ENCODE measurements at regions not wholly inside any gene's neighbourhood (a gene's known extent, or its start where the extent isn't known, plus 50 kb on each side); places are given as distances from the start of the nearest gene placed in this dataset.
A peak's percentile ranks its signal among the peaks of the same experiment; 100 is the strongest.
"Not testable (repeated sequence)": the region's sequence is repeated elsewhere in the genome, so short reads cannot be mapped to it uniquely, and the experiment has no call there.

DNA sequence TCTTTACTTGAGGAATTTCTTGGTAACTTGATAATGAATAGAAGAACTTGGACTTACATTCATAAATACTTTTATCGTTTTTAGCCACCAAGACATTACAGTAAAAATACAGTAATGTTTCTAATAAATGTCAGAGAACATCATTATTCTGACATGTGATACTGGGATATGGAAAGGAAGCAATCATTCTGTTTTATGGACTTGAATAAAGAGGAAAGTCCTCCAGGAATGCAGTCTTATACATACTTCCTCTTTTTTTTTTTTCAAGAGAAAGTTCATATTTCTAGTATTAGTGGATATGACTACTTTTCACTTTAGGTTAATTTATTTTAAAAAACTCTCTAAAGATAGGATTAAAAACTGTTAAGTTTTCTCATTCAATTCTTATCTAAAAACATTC, 220.0 kb upstream of the SEMA3C start:
- DNase-seq (ENCODE audit: low read depth) = no peak

DNA sequence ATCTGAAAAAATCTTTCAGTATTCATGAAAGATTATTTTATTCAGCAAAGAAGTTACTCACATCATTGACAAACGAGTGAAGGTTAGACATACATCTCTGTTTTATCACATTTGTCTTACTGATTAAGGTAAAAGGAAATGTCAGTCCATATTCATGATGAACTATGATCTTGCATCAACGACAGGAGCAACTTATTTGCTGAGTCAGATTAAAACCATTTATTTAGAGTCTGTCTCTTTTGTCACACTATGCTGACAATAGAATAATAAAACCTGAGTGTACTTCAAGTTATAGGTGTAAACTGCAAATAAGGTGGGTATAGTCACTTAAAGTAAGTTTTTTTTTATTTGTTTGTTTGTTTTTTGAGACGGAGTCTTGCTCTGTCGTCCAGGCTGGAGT, 216.5 kb upstream of the SEMA3C start:
- no peak for DNase-seq (ENCODE audit: low read depth)

DNA sequence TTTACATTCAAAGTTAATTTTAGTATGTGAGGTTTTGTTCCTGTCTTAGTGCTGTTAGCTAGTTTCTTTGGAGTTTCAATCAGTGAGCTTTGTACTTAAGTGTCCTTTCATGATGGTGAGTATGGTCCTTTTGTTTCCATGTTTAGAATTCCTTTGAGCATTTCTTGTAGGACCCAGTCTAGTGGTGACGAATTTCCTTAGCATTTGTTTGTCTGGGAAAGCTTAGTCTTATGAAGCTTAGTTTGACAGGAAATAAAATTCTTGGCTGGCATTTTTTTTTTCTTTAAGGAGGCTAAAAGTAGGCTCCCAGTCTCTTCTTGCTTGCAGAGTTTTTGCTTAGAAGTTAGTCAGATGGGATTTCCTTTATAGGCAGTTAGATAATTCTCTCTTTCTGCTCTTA, 209.2 kb upstream of the SEMA3C start:
- DNase-seq (ENCODE audit: low read depth) = no peak

DNA sequence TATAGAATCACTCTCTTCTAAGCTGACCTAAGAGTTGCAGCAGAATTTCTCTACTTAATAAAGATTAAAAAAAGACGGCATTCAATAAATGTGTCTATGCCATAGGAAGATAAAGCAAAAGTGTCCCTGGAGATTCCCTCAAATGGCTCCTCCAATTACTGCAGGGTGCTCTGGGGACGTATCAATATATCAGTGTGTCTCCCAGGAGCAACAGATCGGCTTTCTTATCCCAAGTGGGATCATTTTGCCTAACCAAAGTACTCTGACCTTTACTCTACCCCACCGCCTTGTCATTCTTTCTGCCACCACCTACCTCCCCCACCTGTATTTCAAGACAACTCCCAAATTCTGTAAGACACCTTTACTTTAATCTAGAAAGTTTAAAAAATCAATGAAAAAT, 202.0 kb upstream of the SEMA3C start:
- no peak for DNase-seq (ENCODE audit: low read depth)

DNA sequence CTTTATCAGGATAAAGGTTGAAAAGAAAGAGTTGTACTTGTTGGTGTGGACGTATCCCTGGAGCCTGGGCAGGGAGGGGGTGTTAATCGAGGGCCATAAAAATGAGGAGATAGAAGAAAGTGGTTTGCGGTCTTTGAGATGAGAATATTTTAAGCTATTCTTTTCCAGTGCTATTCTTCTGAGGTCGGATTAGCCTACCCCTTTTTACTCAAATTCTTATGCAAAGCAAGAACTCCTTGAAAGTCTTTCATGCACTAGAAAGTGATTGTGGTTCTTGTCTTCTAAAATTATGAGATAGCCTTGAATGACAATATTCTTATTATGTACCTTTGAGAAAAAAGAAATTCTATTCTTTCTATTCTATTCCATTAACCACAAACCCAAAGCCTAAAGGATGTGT, 201.3 kb upstream of the SEMA3C start:
- DNase-seq (ENCODE audit: low read depth) = no peak

DNA sequence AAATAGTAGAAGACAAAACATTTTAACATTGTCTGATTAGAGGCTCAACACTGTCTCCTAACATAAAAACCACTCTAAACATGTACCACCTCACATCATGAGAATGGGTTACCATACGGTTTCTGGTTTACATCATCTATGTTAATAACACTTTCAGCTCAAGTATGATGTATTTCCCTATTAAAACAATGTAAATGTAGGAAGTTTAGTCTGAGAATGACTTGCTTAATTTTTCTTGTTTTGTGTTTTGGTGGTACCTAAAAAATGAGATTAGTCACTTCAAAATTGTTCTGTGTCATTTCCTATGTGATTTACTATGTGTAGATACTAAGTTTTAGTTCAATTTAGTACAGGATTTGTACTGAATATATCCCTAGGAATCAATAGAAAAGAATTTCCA, 195.8 kb upstream of the SEMA3C start:
- no peak for DNase-seq (ENCODE audit: low read depth)

DNA sequence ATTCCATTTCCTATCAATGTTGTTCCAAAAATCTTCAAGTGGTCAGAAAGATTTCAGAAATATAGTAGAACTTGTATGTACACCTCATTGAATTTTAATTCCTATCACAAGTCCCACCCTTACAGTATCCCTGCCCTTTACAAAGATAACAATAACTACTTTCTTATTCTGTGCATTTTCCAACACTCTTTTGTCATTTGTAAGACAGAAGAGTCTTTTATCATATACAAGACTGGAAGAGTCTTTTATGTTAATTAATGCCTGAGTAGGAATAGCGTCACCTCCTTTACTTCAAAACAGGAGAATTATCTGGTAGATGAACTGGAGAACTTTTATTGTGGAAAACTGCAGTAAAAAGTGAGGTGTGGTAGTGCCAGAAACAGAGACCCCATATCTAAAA, 193.9 kb upstream of the SEMA3C start:
- DNase-seq (ENCODE audit: low read depth) = no peak

DNA sequence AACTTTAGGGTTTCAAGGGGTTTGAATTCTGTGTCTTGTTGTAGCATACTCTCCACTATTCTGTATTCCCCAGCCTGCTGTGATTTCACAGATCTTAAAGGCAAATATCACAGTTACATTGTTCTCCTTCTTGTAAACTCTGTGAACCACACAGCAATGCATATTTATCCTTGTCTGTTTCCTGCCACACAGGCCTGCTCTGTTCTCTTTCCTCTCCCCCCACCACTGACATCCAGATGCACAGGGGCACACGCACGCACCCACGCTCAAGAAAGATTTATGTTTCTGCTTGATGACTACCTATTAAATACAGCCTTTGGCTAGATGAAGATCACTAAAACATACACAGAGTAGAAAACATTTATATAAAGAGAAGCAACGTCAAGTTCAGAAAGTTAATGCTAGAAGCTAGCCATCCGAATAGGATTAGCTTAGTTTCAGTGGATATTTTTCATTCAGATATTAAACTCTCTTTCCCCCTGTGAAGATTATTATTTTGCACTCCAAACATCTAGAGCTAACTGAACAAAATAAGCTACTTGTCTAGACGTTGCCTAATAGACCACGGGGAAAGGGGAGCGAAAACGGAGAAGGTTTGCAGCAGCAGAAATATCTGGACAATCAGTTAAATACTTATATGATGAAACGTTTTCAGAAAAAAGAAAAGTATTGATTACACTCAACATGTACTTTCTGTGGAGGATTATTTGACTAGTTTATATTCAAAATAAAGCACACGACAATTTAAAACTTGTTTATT, 193.1 kb upstream of the SEMA3C start:
- no peak for DNase-seq (ENCODE audit: low read depth)

DNA sequence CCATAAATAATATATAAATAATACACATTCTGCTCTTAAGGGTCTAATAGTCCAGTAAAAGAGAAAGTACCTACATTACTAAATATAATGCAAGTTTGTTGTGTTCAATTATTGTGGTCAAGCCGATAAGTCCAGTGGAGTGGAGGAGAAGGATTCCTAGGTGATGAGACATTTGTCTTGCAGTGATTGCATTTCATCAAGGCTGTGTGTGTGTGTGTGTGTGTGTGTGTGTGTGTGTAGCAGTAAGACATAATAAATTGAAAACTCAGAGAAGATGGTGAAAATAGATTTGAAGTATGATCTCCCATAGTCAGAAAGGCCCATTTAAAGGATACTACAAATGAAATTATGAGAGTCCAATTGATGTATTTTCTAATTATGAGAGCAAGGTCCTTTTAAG, 192.5 kb upstream of the SEMA3C start:
- peak; percentile 68 for DNase-seq (ENCODE audit: low read depth)

DNA sequence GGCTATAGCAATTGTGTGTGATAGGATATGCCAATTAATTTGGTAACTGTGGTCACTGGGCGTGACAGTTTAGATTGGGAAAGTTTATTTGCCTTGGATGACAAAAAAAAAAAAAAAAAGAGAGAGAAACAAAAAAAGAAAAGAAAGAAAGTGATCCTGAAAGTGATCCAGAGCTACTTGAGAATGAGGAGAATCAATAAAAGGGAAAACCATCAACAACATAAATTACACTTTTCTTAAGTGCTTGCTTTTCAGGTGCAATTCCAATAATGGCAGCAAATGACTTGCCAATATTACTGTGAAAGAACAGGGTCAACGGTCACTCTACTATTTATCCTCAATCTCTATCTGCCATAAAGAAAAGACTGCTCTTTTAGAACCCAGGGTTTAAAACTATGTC, 191.8 kb upstream of the SEMA3C start:
- no peak for DNase-seq (ENCODE audit: low read depth)

DNA sequence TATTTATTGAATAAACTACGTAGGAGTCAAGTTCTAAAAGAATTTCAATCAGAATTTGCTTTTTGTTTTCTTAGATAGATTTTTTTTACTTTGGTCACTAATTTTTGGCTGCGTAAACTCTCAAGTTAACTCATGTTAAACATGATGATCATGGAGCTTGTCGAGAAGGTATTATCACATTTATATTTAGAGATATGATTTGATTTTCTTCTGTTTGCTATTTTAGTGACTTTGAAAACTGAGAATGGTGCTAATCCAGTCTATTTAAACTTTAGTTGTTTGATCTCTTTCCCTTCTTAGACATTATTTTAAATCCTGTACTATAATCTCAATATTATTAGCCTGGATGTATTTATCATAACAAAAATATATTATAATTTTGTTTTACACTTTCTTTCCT, 179.4 kb upstream of the SEMA3C start:
- DNase-seq (ENCODE audit: low read depth) = no peak

DNA sequence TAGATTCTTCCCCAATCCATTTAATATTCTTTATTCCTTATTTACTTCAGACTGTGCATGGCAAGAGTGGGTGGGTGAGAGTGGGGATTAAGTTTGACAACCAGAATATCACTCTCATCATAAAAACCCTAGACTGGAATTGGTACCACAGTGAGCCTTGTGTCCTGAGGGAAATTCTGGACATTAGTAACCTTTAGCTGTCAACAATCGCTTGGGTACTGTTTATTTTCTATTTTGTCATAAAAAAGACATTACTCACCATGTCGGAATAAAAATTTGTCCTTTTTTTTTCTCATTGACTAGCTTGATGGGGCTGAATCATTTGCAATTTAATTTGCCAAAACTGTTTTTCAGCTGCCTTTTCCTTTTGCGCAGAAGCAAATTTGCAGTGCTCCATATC, 176.1 kb upstream of the SEMA3C start:
- no peak for DNase-seq (ENCODE audit: low read depth)

DNA sequence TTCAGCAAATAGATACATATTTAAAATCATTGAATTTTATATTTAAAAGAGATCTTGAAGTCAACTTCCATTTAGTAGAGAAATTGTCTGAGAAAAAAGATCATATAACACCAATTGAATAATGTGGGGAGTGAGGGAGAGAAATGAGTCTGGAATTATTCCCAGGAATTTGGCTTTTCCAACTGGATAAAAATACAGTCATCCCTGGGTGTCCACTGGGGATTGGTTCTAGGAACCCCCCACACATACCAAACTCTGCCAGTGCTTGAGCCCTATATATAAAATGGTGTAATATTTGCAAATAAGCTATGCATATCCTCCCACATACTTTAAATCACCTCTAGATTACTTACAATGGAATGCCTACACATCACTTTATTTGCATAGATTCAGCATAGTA, 162.8 kb upstream of the SEMA3C start:
- peak; percentile 19 for DNase-seq (ENCODE audit: low read depth)

DNA sequence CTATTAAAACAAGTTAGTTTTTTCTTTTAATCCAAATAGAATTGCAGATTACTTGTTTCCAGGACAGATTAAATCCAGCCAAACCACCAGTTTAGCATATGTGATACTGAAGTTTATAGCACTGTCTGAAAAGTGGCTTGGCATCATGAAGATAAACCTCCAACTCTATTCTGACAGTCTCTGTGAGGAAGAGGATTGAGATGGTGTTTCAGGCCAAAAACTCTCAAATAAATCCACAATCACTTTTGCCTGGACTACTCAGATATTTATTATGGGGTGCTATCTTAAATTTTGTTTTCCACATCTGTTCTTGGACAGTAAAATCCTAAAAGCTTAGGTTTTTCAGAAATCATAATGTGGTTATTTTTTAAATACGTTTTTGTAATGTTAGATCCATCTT, 161.7 kb upstream of the SEMA3C start:
- no peak for DNase-seq (ENCODE audit: low read depth)

DNA sequence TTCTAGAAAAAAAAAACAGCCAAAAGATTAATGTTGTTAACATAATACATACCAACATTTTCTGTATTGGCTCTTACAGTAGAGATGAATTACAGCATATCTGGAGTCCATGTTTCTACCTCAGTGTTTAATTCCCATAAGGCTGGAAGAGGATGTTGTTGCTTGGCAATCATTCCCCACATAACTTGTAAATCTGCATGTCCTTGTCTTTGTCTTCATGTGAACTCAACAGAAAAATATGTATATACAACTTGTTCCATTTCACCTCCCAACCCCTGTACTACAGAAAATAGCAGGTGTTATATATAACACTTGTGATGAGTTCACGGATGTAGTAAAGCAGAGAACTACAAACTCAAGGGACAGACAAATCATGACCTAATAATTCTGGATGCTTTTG, 160.9 kb upstream of the SEMA3C start:
- no peak for DNase-seq (ENCODE audit: low read depth)

DNA sequence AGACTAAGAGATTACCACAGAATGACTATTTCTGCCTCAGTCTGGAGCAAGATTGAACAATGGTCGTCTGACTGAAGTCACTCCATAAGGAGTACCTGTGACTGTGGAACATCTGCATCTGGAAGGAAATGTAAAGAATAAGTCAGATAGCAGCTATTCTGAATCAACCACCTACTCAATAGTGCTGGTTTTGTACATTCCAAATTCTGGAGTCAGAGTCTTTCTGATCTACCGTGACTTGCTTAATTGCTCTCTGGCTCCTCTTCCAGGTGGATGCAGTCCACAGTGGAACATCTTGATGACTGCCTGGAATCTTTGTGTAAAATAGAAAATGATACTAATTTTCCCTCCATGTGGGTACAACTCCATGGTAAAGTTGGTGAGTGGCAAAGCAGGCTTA, 156.3 kb upstream of the SEMA3C start:
- no peak for DNase-seq (ENCODE audit: low read depth)

DNA sequence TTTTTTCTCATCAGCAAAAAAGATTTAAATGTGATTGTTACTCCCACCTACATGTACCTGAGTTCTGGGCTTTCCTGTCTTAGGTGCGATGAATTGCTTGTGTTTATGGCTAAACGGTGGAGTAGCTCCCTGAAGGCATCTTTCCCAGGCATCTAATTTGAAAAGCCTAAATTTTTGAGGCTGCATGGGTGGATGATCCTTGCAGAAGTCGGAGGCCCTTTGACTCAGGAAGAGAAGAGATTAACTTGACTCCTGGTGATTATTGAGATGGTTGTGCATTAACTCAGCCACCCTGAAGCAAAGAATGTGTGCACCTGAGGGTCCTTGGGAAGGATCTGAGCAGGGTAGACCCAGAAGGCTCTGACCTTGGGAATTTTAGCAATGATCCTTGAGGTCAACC, 155.6 kb upstream of the SEMA3C start:
- no peak for DNase-seq (ENCODE audit: low read depth)

DNA sequence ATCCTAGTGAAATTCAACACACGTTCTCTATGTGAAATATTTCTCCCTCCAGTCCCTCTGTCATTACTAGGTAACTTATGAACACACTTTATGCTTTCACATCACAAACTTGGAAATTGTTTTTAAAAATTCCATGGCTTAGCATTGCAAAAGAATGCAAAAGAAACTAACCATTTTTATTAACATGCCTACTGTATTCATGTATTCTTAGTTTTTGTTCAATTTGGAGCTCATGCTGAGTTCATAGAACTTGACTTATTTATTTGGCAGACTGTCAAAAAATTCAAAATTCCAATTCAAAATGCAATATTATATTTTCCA, 155.0 kb upstream of the SEMA3C start:
- no peak for DNase-seq (ENCODE audit: low read depth)

DNA sequence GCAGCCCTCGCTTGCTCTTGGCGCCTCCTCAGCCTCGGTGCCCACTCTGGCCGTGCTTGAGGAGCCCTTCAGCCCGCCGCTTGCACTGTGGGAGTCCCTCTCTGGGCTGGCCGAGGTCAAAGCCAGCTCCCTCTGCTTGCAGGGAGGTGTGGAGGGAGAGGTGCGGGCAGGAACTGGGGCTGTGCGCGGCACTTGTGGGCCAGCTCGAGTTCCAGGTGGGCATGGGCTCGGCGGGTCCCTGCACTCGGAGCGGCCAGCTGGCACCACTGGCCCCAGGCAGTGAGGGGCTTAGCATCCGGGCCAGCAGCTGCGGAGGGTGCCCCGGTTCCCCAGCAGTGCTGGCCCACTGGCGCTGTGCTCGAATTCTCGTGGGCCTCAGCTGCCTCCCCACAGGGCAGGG, 152.1 kb upstream of the SEMA3C start:
- DNase-seq (ENCODE audit: low read depth) = no peak

DNA sequence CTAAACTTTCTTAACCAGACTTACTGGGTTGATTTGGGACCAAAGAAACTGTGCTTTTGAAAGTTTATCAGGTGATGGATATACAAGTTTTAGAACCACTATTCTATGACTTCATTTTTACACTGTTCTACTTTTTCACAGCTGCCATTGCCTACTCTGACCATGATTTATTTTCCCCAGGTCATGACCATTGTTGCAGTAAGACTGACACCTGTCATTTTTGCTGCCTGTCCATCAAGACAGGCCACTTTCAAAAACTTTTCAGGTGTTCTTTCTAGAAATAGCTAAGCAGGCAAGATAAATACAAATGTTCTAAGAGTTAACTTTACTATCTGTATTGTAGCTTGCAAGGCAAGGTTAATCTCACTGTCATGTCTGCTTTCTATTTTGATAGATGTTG, 147.9 kb upstream of the SEMA3C start:
- no peak for DNase-seq (ENCODE audit: low read depth)

DNA sequence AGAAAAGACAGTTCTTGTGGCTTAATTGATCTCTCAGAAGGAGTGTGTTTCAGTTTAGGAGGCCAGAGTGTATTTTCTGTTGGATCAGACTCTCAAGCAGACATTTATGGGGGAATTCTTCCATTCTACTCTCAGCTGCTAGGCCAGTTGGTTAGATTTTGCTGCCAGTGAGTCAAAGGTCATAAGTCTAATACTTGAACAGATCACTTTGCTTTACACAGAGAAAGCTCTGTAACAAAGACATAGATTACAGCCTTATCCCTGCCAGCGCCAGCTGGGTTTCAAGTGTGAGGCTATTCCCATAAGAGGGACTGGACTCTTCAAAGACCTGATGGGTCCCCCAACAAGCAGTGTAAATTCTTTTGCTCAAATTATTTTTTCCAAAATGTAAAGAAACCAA, 145.6 kb upstream of the SEMA3C start:
- no peak for DNase-seq (ENCODE audit: low read depth)

DNA sequence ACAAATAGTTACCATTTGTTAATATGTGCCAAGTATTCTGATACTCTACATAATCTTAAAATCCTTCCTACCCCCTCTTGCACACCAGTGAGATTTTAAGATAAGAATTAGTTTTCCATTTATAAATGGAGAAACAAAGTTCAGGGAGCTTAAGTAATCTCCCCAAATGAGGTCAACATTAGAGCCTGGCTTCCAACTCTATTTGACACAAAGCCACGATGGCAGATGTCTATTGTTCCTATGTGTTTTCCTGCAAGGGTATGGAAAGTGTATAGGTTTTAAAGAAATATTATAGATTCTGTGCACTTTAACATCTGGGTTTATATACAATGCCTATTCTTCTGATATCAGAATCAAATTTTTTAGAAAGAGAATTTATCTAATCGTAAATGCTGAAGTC, 143.9 kb upstream of the SEMA3C start:
- no peak for DNase-seq (ENCODE audit: low read depth)

DNA sequence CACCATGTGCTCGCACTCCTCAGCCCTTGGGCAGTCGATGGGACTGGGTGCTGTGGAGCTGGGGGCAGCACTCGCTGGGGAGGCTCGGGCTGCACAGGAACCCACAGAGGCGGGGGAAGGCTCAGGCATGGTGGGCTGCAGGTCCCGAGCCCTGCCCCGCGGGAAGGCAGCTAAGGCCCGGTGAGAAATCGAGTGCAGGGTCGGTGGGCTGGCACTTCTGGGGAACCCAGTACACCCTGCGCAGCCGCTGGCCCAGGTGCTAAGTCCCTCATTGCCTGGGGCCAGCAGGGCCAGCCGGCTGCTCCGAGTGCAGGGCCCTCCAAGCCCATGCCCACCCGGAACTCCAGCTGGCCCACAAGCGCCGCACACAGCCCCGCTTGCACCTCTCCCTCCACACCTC, 138.6 kb upstream of the SEMA3C start:
- DNase-seq (ENCODE audit: low read depth) = not testable (repeated sequence)

DNA sequence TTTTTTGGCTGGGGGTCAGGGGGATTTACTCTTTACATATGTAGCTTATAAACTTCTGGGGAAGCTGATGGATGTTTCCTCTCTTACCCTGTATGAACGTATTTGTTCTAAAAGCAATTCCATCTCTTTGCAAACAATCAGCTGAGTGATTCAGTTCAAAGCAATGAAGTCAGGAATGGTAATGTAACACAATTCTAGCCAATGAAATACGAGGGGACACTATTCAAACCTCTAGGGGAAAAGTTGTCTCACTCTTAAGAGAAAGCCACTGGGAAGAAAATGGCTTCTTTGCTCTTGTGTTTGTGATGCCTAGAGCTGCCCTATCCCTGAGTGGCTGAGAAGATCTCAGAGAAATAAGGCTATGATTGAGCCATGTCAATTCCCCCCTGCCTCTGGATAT, 134.8 kb upstream of the SEMA3C start:
- DNase-seq (ENCODE audit: low read depth) = no peak
